ENCODE measurements at regions not wholly inside any gene's neighbourhood (a gene's known extent, or its start where the extent isn't known, plus 50 kb on each side); places are given as distances from the start of the nearest gene placed in this dataset.

- DNase-seq (ENCODE audit: low read depth): no peak
These were observed 111.9 kb upstream of the TOP3B start for GRCh38 chr22:22094514-22094913.

- DNase-seq (ENCODE audit: low read depth): no peak
These were observed 111.2 kb upstream of the TOP3B start for GRCh38 chr22:22093743-22094142.

- DNase-seq (ENCODE audit: low read depth): no peak
These were observed 110.4 kb upstream of the TOP3B start for GRCh38 chr22:22092974-22093373.

- no peak for DNase-seq (ENCODE audit: low read depth)
These were observed 109.5 kb upstream of the TOP3B start for GRCh38 chr22:22092101-22092500.

GRCh38 chr22:22091400-22091878 lies 108.9 kb upstream of the TOP3B start:
- no peak for DNase-seq (ENCODE audit: low read depth)

GRCh38 chr22:22090650-22091399 lies 108.2 kb upstream of the TOP3B start:
- no peak for DNase-seq (ENCODE audit: low read depth)

DNA sequence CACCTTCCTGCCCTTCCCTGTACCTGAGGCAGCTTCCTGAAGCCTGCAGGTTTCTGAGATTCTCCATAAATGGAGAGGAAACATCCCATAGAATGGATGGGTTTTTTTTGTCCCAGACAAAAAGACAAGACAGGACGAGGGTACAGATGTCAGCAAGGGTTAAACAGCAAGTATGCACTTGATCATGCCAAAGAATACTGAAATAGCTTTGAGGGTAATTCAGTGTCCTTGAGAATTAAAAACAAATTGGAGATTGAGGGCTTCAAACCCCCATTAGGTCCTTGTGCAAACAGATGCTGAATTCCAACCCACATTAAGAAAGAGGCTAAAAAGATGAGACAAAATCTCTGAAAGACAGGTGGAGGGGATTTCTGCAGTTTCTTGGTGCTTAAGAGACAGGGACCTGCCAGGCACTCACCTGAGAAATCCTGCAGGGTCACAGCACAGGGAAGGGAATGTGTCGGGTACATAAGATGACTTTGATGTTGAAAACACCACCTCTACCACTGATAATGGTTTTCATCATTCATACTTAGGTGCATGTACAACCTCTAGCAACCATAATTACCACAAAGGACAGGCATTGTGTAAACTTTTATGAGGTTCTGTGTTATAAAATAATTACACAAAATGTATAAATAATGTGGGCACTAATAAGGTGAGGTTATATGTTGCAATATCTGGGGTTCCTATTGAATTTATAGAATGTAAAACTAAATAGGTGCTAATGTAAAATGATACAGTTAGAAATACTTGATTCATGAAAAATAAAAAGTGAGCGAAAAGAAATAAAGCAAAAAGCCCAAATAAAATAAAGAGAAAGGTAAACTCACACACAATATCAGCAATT lies 107.1 kb upstream of the TOP3B start:
- no peak for DNase-seq (ENCODE audit: low read depth)

- no peak for DNase-seq (ENCODE audit: low read depth)
These were observed 106.3 kb upstream of the TOP3B start for GRCh38 chr22:22088658-22089458.

DNA sequence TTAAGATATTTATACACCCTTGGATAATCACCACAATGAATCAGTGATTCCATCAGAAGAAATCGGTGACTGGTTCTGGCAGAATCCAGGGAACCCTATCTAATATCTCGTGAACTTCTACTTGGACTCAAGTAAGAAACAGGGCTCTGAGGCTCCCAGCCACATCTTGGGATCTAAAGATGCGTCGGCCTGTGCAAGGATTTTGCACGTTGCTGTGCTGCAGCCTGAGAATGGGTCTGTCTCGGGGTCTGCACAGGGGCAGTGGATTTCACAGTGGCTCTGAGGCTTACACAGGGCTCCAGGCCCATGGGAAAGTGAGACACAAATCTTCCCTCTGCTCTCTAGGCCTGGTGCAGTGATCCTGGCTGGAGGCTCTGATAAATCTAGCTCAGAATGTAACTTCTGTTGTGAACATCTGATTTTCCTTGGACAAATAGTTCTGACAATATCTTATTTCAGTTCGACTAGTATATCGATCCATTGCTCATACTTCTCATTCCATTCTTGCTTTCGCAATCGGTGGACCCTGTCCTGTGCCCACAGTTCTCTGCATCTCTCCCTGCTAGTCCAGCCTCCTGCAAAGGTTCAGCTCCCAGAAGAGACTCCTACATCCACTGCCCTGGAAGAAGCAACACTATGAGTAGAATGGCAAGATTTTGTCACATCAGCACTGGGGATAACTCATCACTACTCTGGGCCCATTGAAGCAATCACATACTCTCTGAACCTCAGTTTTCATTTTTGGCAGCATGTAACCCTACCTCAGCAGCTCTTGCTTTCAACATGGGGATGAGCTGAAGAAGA lies 105.5 kb upstream of the TOP3B start:
- DNase-seq (ENCODE audit: low read depth): no peak

- no peak for DNase-seq (ENCODE audit: low read depth)
These were observed 104.0 kb upstream of the TOP3B start for GRCh38 chr22:22086501-22087158.

DNA sequence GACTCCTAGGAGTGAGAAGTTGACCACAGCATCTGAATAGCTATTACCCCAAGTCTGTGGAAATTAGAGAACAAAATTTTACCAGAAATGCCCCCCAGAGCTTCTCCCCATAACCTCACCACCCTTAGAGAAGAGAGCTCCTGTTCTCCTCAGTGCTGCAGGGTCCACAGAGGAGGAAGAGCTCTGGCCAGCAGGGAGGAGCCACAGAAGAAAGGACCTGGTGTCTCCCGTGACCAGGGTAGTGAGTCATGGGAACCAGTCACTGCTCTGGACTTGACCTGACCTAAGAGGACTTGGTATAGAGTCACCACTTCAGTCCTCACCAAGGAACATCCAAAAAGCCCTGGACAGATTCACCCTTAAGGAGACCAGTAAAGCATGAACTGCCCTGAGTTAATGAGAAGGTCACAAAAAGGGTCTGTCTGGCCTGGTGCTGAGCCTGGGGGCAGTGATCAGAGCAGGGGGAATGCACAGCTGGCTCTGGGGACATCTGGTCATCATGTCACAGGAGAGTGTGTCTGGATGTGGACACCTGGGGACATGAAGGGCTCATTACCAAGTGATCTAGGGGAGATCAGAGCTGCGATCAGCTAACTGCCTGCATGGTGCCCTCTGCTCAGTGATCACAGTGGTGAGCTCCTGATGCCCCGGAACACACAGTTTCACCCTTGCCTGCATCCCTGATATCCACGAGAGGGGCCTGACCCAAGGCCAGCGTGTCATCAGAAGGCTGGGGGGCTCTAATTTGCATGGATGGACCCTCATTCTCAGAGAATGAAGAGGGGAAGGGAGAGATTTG lies 103.3 kb upstream of the TOP3B start:
- DNase-seq (ENCODE audit: low read depth): peak; percentile 13

- DNase-seq (ENCODE audit: low read depth): no peak
These were observed 101.6 kb upstream of the TOP3B start for GRCh38 chr22:22084089-22084711.

DNA sequence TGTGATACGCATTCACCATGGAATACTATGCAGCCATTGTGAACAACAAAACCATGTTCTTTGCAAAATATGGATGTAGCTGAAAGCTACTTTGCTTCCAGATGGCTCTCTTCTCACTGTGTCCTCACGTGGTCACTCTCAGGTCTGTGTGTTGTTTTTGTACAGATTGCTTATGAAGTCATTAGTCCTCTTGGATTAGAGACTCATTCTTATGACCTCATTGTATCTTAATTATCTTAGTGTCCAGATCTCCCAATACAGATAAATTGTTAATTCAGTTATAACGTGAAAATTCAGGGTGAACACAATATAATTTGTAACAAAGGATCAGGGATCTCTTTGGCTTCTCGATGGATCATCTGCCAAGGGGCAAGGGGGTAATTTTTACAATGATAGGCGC lies 100.4 kb upstream of the TOP3B start:
- no peak for DNase-seq (ENCODE audit: low read depth)

DNA sequence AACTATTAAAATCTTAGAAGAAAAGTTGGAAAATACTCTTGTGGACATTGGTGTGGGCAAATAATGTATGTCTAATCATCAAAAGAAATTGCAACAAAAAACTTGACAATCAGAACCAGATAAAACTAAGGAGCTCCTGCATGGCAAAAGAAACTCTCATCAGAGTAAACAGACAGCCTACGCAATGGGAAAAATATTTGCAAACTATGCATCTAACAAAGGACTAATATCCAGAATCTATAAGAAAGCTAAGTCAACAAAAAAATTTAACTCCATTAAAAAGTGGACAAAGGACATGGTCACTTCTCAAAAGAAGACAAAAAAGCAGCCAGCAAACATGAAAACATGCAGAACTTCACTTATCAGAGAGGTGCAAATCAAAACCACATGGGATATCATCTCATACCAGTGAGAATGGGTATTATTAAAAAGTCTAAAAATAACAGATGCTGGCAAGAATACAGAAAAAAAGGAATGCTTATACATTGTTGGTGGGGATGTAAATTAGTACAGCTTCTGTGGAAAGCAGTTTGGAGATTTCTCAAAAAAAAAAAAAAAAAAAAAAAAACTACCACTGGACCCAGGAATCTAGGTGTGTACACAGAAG lies 99.7 kb upstream of the TOP3B start:
- DNase-seq (ENCODE audit: low read depth): no peak

DNA sequence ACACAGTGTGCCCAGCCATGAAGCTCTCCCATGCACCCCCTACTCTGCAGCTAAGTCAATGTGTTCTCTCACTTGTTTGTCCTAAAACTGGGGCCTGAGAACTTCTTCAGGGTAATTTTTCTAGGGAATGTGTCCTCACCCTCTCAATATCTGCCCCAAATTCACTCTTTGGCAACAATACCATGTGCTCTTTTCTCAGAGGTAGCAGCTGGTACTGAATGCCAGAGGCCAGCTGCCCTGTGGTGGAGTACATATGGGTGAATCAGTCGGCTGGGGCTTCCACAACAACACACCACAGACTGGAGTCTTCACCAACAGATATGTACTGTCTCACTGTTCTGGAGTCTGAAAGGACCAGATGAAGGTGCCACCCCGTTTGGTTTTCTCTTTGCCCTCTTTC lies 97.7 kb upstream of the TOP3B start:
- DNase-seq (ENCODE audit: low read depth): no peak

DNA sequence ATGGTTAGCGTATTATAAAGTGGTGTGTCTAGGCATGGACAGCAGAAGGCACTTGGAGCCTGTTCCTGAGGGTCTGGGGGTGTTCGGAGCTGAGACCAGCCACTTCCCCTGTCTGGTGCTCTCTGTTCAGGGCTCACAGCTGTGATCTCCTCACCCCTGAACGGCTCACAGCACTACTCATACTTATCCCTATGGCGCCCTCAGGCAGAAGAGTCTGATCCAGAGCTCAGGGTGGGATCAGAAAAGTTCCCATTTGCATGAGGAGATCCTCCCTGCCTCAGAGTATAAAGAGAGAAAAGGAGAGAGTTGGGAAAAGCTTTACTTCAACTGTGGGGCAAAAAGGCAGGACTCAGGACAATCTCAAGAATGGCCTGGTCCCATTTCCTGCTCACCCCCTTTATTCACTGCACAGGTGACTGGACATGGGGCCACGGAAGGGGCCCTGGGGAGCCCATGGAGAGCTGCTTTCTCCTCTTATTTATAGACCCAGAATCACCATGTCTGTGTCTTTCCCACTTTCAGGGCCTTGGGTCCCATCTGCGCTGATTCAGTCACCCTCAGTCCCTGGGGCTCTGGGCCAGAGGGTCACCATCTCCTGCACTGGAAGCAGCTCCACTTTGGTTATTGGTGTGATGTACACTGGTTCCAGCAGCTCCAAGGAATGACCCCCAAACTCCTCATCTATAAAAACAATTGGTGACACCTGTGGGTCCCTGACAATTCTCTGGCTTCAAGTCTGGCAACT lies 97.0 kb upstream of the TOP3B start:
- DNase-seq (ENCODE audit: low read depth): no peak

DNA sequence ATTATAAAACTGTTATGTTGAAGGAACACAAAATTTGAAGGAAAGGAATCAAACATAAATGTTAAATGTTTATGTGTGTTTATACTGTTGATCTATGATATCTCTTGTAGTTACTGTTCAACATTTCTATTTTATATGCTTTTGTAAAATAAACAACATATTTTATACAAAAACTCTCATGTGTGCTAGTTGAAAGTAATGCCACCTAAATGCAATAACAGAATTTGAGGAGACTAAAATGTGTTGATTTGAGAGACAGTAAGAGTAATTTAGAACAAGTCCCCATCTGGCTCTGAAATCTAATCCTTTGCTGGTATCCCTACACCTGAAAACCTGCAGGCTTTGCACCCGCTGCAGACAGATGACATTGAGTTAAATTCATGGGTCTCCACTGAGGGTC lies 95.7 kb upstream of the TOP3B start:
- no peak for DNase-seq (ENCODE audit: low read depth)

GRCh38 chr22:22076932-22077703 lies 94.5 kb upstream of the TOP3B start:
- DNase-seq (ENCODE audit: low read depth): no peak
